HS-27A (cell line): ENCODE measurements at regions not wholly inside any gene's neighbourhood (a gene's known extent, or its start where the extent isn't known, plus 50 kb on each side); places are given as distances from the start of the nearest gene placed in this dataset.

Source experiments
- DNase-seq: peaks from one replicate; pipeline ENCODE4 v3.0.0-alpha.2; 2012; ENCODE audit warnings: low read depth, missing footprints

DNA sequence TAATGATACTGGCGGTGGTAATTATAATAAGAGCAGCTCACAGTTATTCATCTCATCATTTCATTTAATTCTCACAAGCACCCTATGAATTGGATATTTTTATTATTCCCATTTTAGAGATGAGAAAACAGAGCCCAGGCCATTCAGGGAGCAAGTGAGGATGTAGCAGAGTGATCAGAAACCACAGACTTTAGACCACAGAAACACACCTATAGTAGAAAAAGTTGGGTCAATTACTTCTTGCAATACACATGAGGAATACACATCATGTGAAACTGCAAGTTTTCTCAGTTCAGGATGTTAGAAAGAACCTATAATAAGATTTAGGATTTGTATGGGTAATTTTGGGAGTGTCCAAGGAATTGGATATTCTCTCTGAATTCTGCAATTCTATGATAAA is 278.0 kb downstream of the ADRA2A start:
- DNase-seq = no peak

DNA sequence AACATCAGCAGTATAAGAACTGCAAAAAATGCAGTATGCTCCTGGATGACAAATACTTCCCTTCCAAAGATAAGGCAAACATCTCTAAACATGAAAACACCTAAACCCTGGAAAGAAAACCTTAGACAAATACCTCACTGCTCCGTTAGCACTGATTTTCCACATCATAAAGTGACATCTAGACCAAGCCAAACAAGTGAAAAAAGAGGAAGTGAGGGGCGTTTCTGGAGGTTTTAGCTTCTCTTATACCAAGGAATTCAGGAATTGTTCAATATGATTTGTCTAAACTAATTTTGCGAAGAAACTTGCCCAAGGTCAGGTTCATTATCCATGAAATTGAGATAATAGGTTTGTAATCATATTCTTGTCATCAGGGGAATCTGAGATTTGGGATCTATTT is 279.7 kb downstream of the ADRA2A start:
- no peak for DNase-seq

DNA sequence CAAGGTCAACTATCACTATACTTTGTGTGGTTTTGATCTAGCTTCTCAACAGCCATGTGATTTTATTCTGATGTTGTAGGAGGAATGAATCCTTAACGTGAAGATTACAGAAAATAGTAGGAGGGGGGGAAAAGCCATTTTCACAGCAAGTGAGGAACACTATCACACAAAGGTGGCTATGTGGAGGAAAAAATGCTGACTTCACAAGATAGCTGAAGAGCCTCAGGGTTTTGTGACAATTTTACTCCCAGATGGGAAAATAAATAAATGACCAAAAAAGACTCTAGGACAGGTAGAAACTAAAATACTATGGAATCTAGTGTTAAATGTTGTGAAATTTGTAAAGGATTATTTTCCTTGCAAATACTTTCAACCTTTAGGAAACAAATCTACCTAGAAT is 281.0 kb downstream of the ADRA2A start:
- no peak for DNase-seq

DNA sequence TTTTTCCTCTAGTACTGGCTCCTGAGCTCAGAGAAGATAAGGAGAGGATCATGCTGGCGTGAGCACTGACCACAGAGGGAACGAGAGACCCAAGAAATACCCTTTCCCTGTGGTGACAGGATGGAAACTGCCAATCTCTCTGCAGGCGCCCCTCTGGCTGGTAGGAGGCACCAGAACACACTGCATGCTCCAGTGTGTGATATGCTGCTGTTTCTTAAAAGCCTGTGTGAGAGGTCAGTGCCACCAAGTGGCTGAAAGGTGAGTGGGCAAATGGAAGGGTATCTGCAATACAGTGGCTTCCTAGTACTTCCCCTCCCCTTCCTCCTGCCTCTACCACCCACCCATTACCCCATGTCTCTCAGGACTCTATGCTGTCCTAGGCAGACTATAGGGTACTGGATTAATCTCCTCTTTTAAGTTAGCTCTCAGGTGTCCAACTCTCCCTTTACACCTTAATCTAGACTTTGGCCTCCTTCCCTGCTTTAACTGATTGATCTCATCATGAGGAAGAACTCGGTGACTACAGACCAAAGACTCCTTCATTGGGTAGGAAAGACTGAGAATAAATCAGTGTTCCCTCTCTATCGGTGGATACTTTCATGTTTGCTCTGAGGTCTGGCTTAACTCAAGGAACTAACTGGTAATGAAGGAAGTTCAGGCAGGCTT is 283.6 kb downstream of the ADRA2A start:
- DNase-seq = no peak

DNA sequence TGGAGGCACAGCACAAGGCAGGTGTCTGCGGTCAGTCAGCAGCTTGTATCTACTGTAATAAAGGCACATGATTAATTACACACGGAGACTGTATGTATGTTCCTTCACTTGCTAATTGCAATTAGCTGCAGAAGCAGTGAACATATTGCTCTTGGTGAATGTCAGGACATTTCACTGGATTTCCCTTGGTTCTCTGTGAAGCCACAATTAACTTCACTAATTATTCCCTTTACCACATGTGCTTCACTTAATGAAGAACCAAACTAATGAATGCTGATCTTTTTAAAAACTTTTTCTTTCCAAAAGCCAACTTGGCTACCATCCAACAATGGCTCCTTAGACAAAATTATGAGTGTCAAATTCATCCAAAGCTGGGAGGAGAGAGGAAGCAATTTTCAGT is 290.7 kb downstream of the ADRA2A start:
- no peak for DNase-seq

DNA sequence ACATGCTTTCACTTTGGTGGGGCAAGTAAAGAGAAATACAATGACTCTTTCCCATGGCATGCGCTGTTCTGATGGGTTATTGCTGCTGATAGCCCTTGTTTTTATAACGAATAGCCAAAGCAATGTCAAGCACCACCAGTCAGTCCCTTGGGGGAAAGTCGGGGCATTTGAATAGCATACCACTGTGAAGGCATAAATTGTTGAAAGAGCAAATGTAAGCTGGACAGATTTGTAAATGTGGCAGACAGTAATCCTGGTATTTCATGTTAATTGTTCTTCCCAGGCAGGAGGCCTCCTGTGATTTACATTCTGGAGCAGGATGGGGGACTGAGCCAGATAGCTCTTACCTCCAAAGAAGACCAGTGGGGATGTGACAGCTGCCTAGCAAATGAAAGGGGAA is 293.3 kb downstream of the ADRA2A start:
- peak; percentile 7 for DNase-seq

DNA sequence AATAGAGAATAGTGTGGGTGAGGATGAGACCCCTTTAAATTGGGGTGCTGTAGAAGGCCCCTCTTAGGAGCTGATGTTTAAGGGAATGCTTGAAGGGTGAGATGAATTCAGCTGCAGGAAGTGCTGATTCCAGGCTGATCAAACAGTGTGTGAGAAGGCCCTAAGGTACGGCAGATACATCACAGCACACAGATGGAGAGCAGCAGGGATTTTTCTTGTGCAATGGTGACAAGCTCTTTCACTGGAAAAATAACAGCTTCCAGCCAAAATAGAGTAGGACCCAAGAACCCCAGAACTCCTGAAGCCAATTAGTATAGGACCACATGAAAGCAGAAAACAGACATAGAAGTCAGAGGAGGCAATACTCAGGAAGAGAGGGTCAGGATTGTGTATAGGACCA is 296.9 kb downstream of the ADRA2A start:
- no peak for DNase-seq

DNA sequence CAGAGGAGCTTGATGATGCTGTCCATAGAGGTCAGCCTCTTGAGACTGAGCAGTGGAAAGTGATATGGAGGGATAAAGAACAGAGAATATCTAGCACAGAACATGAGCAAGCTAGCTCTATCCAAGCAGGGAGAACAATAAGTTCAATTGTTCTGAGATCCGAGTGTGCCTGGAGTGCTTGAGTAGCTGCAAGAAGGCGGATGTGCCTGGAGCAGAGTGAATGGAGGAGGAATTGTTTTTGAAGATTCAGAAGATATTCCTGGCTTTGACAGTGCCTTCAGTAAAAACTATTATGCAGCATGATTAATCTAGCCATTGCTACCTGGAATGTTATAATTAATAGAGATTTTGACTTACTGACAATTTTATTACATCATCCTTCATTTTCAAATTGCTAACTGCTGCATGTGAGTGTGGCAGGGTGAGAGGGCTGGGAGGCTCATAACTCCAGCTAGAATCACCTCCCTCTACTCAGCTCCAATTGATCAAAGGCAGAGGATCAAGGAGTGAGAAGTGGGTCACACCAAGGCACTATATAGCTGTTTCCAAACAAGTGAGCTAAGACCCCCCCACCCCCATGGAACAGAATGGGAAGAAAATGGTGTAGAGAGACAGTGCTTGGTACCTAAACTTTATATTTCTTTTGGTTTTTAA is 302.8 kb downstream of the ADRA2A start:
- no peak for DNase-seq

DNA sequence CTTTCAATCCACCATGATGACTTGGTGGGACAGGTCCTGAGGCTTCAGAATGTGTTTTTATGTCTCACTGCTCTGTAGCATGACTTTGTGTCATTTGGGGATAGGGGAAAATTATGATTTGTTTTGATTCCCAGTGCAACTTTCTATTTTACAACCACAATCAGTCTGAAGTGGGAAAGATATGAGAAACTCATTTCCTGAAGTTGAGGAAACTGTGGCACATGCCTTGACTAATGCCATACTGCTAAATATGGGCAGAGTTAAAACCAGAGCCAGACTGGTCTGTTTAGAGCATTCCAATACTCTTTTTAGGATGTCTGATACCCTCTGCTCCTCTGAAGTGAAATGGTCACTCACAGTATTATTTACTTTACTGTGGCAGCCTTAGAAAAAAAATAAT is 307.7 kb downstream of the ADRA2A start:
- DNase-seq = no peak

DNA sequence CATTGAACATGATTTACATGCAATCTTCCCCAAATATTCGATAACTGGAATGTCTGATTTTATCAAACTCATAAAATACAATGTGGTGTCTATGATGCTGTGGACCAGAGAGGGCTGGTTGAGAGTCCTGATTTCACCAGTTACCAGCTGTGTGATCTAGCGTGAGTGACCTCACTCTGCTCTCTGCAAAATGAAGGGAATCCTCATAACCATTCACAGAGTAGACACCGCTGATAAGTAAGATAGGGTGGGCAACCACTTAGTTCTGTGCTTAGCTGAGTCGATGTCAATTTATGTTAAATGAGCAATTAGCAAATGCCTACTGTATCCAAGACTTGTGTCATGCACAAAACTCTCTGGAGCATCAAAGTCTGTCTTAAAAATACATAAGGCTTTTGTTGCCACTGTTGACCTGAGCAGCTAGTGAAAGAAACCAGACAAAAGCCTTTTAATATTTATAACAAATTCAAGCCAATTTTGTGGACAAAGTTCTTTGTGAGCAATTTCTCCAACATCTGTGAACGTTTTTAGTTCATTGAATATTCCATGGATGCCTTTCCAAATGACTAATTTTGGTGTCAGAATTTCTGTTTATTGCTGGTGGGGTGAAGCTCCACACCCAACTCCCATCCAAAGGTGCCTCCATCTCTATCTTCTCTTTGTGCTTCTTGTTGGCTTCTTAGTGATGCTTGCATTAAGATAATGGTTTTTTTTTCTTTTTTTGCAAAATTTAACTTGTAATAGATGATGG is 314.2 kb downstream of the ADRA2A start:
- no peak for DNase-seq

DNA sequence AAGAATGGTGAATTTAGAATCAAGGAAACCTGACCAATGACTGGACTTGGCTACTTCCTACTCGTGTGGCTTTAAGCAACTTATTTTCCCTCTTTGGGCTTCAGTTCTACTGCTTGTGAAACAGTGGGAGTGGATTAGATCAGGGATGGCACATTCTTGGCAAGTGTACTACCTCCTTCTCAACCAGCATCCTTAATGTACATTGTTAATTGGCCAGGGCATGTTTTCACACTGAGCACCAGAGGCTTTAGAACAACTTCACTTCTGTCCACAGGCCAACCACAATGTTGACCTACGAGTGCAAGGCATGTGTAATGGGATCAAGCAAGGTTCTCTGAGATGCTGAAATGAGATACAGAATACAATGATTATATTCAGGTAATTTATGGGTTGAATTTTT is 315.3 kb downstream of the ADRA2A start:
- no peak for DNase-seq

DNA sequence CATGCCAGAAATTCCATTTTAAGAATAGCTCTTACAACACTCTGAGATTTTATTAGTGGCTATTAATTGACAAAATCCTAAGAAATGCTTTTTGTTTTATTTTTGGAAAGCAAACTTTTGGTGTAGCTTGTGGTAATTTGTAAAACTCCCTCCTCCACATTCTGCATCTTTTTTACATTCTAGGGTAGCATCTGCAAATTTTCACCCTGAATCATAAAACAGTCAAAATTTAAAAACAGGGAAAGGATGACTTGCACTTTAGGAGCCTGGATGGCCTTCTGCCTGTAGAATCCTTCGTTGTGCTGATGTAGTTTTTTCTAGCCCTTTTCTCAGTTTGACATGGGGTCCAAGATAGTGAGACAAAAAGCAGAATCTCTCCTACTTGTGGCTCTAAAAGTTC is 316.1 kb downstream of the ADRA2A start:
- DNase-seq = no peak

DNA sequence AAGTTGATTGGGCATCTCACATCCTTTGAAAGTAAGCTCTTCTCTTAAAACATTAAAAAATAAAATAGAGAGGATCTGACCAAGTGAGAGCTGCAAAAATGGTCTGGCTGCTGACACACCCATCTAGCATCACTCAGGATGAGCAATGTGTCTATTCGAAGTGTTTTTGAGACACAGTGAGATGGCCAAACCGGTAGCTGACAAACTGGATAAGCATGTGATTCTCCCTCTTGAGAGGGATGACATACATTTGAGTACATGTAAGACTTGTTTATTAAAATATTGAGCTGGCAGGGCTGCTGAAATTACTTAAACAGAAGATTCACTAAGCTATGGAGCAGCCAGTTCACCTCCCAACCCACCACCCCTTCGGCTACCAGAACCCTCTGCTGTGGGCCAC is 333.9 kb downstream of the ADRA2A start:
- no peak for DNase-seq

DNA sequence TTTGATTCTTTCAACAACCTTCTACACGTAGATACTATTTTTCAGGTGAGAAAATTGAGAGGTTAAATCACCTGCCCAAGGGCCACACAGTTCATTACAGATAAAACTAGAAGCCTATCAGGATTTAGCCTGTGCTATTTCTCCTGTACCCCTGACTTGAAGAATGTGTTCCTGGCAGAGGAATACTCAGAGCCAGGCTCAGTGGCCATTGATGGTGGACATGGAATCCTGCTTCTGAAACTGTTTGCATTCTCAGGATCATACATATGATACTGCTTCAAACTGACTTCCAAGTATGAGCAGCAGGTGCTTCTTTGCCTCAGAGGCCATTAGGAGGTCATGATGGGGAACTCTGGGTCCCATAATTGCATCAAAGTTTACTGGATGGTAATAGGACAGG is 348.6 kb downstream of the ADRA2A start:
- DNase-seq = no peak

DNA sequence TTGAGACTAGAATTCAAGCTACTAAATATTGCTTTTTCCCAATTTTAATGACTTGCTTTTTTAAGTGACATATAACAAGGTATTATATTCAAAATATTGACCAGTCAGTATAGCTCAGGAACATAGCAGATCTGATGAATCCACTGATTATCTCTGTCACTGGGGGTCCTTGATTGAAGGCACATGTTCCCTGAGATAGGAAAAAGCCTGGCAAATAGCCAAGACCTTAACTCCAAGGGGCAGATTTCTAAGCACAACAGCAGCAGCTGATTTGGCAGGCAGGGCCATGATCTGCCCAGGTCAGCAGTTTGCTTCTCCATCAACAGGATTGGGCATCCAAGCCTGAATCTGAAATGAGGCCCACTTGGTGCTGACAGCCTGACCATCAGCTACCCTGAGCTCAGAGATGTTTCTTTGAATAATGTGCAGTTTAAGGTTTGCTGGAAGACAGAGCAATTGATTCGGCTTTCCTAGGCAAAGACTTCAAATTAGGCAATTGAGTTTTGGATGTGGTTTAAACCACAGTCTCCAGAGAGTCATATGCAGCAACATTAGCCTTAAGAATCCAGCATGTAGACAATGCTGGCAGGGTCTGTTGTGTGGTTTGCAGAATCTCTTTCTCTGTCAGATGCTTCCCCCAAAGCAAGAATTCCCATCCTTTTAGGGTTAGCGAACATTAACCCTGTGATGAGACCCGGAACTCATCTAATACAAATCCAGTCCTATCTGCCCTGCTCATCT is 352.6 kb downstream of the ADRA2A start:
- DNase-seq = no peak

DNA sequence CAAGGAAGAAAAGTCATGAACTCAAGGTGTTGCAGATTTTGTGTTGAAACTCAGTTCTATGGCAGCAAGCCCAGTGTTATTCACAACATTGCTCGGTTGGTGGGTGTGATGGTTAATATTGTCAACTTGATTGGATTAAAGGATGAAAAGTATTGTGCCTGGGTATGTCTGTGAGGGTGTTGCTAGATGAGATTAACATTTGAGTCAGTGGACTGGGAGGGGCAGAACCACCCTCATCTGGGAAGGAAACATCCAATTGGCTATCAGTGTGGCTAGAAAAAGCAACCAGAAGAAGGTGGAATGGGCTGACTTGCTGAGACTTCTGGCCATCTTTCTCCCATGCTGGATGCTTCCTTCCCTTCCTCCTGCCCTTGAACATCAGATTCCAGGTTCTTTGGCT is 353.2 kb downstream of the ADRA2A start:
- no peak for DNase-seq

DNA sequence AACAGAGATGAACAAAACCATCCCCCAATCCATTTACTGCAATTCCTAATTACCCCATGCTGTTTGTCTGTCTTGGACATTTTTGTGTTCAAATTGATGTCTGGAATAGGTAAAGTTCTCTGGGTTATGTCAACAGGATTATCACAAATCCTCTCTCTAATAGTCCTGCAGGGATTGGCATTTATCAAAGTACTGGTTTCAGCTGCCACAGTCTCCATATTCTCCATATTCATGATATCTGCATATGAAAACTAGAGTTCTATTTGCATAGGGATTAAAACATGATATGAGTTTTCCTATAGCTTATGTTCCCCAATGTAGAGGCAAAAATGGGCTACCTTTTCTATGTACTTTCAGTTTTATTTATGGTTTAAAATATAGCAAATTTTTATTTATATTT is 355.8 kb downstream of the ADRA2A start:
- no peak for DNase-seq

DNA sequence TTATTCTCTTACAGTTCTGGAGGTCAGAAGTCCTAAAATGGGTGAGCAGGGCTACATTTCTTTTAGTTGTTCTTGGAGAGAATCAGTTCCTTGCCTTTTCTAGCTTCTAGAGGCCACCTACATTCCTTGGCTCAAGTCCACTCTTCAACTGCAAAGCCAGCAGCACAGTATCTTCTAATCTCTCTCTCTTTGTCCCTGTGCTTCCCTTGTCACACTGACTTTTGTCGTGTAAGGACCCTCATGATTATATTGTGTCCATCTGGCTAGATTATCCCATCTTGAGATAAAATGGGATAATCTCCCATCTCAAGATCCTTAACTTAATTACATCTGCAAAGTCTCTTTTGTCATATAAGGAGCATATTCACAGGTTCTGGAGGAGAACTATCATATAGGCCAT is 359.0 kb downstream of the ADRA2A start:
- DNase-seq = no peak

DNA sequence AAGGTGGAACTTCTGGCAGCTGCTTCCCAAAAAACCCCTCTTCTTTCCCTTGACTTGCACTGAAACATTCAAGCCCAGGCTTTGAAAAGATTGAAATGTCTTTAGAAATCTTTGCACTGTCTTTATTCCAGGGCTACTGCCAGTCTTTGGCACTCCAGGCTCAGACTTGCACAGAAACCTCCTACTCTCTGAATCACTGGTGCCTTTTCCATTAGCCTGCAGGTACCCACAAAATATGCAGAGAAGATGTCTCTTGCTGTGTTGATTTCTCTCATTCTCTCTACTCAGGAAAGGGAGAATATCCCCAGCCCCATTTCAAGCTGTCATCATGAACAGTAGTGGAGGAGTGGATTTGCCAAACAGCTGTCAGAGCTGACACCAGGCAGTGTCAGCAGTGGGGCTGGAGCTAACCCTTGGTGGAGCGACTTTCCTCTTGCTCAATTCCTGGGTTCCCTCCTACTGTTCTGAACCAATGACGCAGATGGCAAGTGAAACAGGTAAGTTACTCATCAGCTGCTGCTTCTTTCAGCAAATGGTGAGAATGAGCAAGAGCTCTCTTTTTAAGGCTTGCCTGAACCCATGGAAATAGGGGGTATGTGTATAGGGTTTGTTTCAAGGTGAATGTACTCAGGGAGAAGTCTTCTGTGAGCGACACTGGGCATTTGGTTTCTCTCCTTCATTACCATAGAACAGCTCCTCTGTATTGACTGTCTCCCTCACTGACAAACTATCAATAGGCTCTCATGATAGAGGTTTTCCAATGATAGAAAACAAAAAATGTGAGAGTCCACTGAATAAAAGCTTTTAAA is 362.4 kb downstream of the ADRA2A start:
- no peak for DNase-seq

DNA sequence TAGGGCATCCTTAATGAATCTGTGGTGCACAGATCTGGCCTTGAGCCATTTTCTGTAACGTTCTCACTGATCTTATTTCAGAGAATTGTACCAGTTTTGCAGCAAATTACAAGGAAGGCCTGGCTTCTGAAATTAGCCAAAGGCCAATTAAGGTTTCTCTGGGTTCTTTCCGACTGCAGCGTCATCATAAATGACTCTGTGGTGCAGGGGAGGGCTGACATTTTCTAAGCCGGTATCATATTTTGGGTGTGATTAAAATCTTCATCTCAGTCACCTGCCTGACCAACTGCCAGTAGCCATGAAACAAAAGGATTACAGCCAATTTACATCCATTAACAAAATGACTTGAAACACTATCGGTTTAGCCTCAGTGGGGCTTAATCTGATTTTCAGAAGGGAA is 363.7 kb downstream of the ADRA2A start:
- DNase-seq = no peak

DNA sequence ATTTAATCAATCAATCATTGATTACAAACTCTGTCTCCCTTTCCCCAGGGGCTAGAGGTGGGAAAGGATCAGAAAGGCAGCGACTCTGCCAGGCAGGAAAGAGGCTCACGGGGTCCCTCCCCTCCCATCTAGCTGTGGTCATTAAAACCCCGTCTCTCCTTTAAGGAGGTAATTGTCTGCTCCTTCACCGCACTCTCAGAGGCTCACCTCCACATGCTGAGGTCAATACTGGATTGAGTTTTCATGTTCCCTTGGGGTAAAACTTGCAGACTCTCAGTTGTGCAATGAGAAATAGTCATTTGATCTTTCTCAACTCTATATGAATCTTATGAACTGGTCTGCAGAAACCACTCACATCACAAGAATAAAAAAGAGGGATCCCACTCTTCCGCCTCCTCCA is 368.8 kb downstream of the ADRA2A start:
- DNase-seq = no peak

DNA sequence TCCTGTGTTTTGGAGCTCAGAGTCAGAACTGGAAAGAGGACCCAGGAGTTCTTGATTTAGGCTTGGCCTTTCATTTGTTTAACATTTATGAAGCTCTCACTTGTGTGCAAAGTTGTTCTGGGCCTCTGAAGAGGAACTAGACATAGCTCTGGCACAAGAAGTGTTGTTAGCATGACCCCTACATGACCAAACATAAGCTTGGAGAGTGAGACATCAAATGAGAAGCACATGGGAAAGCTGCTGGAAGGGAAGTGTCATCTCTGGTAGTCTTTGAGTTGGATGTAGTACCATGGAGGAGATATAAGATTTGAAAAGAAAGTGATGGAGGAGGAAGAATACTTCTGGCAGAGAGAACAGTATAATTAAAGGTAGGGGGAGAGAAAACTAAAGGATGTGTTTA is 370.1 kb downstream of the ADRA2A start:
- DNase-seq = no peak
